Lower lobe of right lung (tissue), 2 donors: ENCODE measurements at regions not wholly inside any gene's neighbourhood (a gene's known extent, or its start where the extent isn't known, plus 50 kb on each side); places are given as distances from the start of the nearest gene placed in this dataset.

Source experiments
- ATAC-seq, 2 donors: fragments of 200-7000 bp; cut with Tn5 transposase; one replicate each; pipeline ENCODE4 v1.9.1; 2020 to 2022; ENCODE audit warnings: mild to moderate bottlenecking in 2 of 2, moderate library complexity in 2 of 2
- DNase-seq: peaks from one replicate; pipeline ENCODE4 v3.0.0-alpha.2; 2020
- H3K27ac ChIP-seq: fragments of 200-600 bp; one replicate; pipeline ENCODE4 v1.8.0; 2022
- H3K27me3 ChIP-seq: fragments of 200-600 bp; one replicate; pipeline ENCODE4 v1.8.0; 2022; ENCODE audit warnings: low read depth
- H3K36me3 ChIP-seq: fragments of 200-600 bp; one replicate; pipeline ENCODE4 v1.8.0; 2022; ENCODE audit warnings: mild to moderate bottlenecking
- H3K4me1 ChIP-seq: fragments of 200-600 bp; one replicate; pipeline ENCODE4 v1.8.0; 2022
- H3K4me3 ChIP-seq: fragments of 200-600 bp; one replicate; pipeline ENCODE4 v1.8.0; 2022; ENCODE audit warnings: mild to moderate bottlenecking
- H3K9me3 ChIP-seq: fragments of 200-600 bp; one replicate; pipeline ENCODE4 v1.8.0; 2022
- CTCF ChIP-seq: fragments of 200-600 bp; IDR thresholded peaks from one replicate; pipeline ENCODE4 v1.8.0; 2022; ENCODE audit warnings: antibody characterized with exemption, mild to moderate bottlenecking
- intact Hi-C: fragments of 100-400 bp; cut with DNase I; formaldehyde crosslinking; loops from one replicate; pipeline ENCODE4 v1.11.0; 2022
- donor health status: DM: no; HTN: yes; CAD: no; lungs with severe emphysema.

GRCh38 chrX:25544641-25545040 lies 528.9 kb upstream of the ARX start:
- no peak for TF ChIP-seq CTCF
- intact Hi-C loops: no loop called here
- H3K36me3 ChIP-seq: no peaks in the 10 kb centered on the region

GRCh38 chrX:25548811-25549210 lies 533.0 kb upstream of the ARX start:
- DNase-seq: no peak
- Histone ChIP-seq H3K4me1 (no peaks in the 10 kb centered on the region), H3K36me3 (no peaks in the 10 kb centered on the region), H3K4me3 (no peak overlapping the region), H3K27ac (no peak overlapping the region), H3K27me3 (no peaks in the 10 kb centered on the region), H3K9me3 (no peaks in the 10 kb centered on the region)
- TF ChIP-seq CTCF: no peak
- intact Hi-C loops: no loop called here
- ATAC-seq: no peak

More at GRCh38 chrX:25544641-25545040, 528.9 kb upstream of the ARX start:
- Histone ChIP-seq H3K27me3 (no peaks in the 10 kb centered on the region), H3K4me3 (no peak overlapping the region), H3K4me1 (no peaks in the 10 kb centered on the region), H3K9me3 (no peaks in the 10 kb centered on the region), H3K27ac (no peak overlapping the region)
- no peak for DNase-seq
- ATAC-seq: no peak

GRCh38 chrX:25555521-25555920 lies 539.8 kb upstream of the ARX start:
- ATAC-seq (no peak), DNase-seq (no peak)
- H3K36me3 ChIP-seq: no peaks in the 10 kb centered on the region
- no peak for TF ChIP-seq CTCF
- no peaks in the 10 kb centered on the region for H3K4me1 ChIP-seq
- H3K27ac ChIP-seq: no peak overlapping the region
- H3K4me3 ChIP-seq: no peak overlapping the region
- intact Hi-C loops: no loop called here
- H3K27me3 ChIP-seq: no peaks in the 10 kb centered on the region
- H3K9me3 ChIP-seq: no peaks in the 10 kb centered on the region

GRCh38 chrX:25558137-25558536 lies 542.4 kb upstream of the ARX start:
- Histone ChIP-seq H3K27ac (no peak overlapping the region), H3K36me3 (no peaks in the 10 kb centered on the region), H3K4me3 (no peak overlapping the region), H3K4me1 (no peaks in the 10 kb centered on the region), H3K9me3 (no peaks in the 10 kb centered on the region), H3K27me3 (no peaks in the 10 kb centered on the region)
- no peak for TF ChIP-seq CTCF
- ATAC-seq (no peak), DNase-seq (no peak)
- intact Hi-C loops: no loop called here

GRCh38 chrX:25561190-25561589 lies 545.4 kb upstream of the ARX start:
- no peak for TF ChIP-seq CTCF
- Histone ChIP-seq H3K36me3 (no peaks in the 10 kb centered on the region), H3K9me3 (no peaks in the 10 kb centered on the region), H3K27me3 (no peaks in the 10 kb centered on the region), H3K4me3 (no peak overlapping the region), H3K27ac (no peak overlapping the region), H3K4me1 (no peaks in the 10 kb centered on the region)
- DNase-seq: no peak
- intact Hi-C loops: no loop called here
- no peak for ATAC-seq

GRCh38 chrX:25573631-25574030 lies 557.9 kb upstream of the ARX start:
- ATAC-seq (no peak), DNase-seq (no peak)
- Histone ChIP-seq H3K36me3 (no peaks in the 10 kb centered on the region), H3K27ac (no peak overlapping the region), H3K9me3 (no peaks in the 10 kb centered on the region), H3K4me1 (no peaks in the 10 kb centered on the region), H3K4me3 (no peak overlapping the region), H3K27me3 (no peaks in the 10 kb centered on the region)
- no peak for TF ChIP-seq CTCF
- intact Hi-C loops: no loop called here
